BJ (cell line): ENCODE measurements at regions not wholly inside any gene's neighbourhood (a gene's known extent, or its start where the extent isn't known, plus 50 kb on each side); places are given as distances from the start of the nearest gene placed in this dataset.

ENCODE experiments used
- CTCF ChIA-PET: fragments of 350-600 bp; formaldehyde crosslinking; extraction: SDS; loops from one replicate; lab custom pipeline; 2021; ENCODE audit warnings: antibody characterized with exemption, inconsistent platforms; lab: Yijun Ruan, JAX
- POLR2A ChIA-PET: fragments of 300-600 bp; sonication (Branson Sonifier 250); formaldehyde crosslinking; extraction: SDS; loops from one replicate; lab custom pipeline; 2021; ENCODE audit warnings: antibody characterized with exemption; lab: Charles Lee
- DNase-seq: peaks from one replicate; pipeline ENCODE4 v3.0.0-alpha.2; 2011; ENCODE audit warnings: low read depth
- H3K27me3 ChIP-seq: 2 replicates; pipeline ENCODE4 v1.6.0; 2011; ENCODE audit warnings: low read length; ENCODE audit not compliant: control insufficient read depth, insufficient read depth
- H3K36me3 ChIP-seq: 2 replicates; pipeline ENCODE4 v1.5.1; 2011; ENCODE audit warnings: low read length; ENCODE audit not compliant: control insufficient read depth, insufficient read depth
- H3K4me3 ChIP-seq: 2 replicates; pipeline ENCODE4 v1.5.1; 2011; ENCODE audit warnings: low read depth, mild to moderate bottlenecking, control low read depth, low read length
- CTCF ChIP-seq: IDR thresholded peaks from 2 replicates; pipeline ENCODE4 v1.5.1; 2011; ENCODE audit warnings: low read depth, mild to moderate bottlenecking, control low read depth, inconsistent platforms, low read length, moderate library complexity; ENCODE audit not compliant: insufficient read depth

- POLR2A ChIA-PET, result interaction anchor here (0.5 kb wide), 1 partner anchor 71 kb away, joined by 3 read pairs; no protein-coding TSS in a partner anchor
- CTCF ChIA-PET, result interaction anchor here (2.2 kb wide), 1 partner anchor 11 kb away, joined by 5 read pairs; no protein-coding TSS in a partner anchor
- DNase-seq, result no peak
- TF ChIP-seq CTCF, result no peak
- Histone ChIP-seq H3K27me3 (no peaks in the 10 kb centered on the region), H3K4me3 (no peak overlapping the region), H3K36me3 (no peaks in the 10 kb centered on the region)
Measured at GRCh38 chr18:11391661-11392060, 217.7 kb upstream of the SLC35G4 start.

- ChIA-PET CTCF (interaction anchor here (1.1 to 1.4 kb wide), 3 partner anchors 12 to 164 kb away, joined by 3 to 4 read pairs (median 4); no protein-coding TSS in a partner anchor), POLR2A (no interaction called here)
- TF ChIP-seq CTCF, result no peak
- no peaks in the 10 kb centered on the region for H3K27me3 ChIP-seq
- no peaks in the 10 kb centered on the region for H3K36me3 ChIP-seq
- no peak for DNase-seq
- H3K4me3 ChIP-seq, result no peak overlapping the region
Measured at GRCh38 chr18:11388755-11389680, 220.4 kb upstream of the SLC35G4 start.

GRCh38 chr18:11387880-11388279 lies 221.5 kb upstream of the SLC35G4 start:
- TF ChIP-seq CTCF, result no peak; the same call in 1 of the 2 replicates
- ChIA-PET CTCF (interaction anchor here (1.0 to 1.1 kb wide), 3 partner anchors 11 to 165 kb away, joined by 3 to 4 read pairs (median 3); no protein-coding TSS in a partner anchor), POLR2A (no interaction called here)
- Histone ChIP-seq H3K27me3 (no peaks in the 10 kb centered on the region), H3K36me3 (no peaks in the 10 kb centered on the region), H3K4me3 (no peak overlapping the region)
- DNase-seq, result no peak

GRCh38 chr18:11383381-11383780 lies 226.0 kb upstream of the SLC35G4 start:
- DNase-seq, result no peak
- no peak for TF ChIP-seq CTCF
- POLR2A ChIA-PET, result no interaction called here
- CTCF ChIA-PET, result interaction anchor here (0.7 to 1.2 kb wide), 2 partner anchors 22 to 26 kb away, joined by 3 read pairs; no protein-coding TSS in a partner anchor
- Histone ChIP-seq H3K4me3 (no peak overlapping the region), H3K27me3 (peaks cover 2% of the 10 kb centered on the region; the same call in 1 of the 2 replicates), H3K36me3 (no peaks in the 10 kb centered on the region)

- CTCF ChIA-PET, result no interaction called here
- POLR2A ChIA-PET, result no interaction called here
- no peaks in the 10 kb centered on the region for H3K36me3 ChIP-seq
- TF ChIP-seq CTCF, result no peak
- no peak for DNase-seq
- no peak overlapping the region for H3K4me3 ChIP-seq
- peaks cover 2% of the 10 kb centered on the region; the same call in 1 of the 2 replicates for H3K27me3 ChIP-seq
Measured at GRCh38 chr18:11380968-11381367, 228.4 kb upstream of the SLC35G4 start.
